ENCODE measurements at regions not wholly inside any gene's neighbourhood (a gene's known extent, or its start where the extent isn't known, plus 50 kb on each side); places are given as distances from the start of the nearest gene placed in this dataset.

DNA sequence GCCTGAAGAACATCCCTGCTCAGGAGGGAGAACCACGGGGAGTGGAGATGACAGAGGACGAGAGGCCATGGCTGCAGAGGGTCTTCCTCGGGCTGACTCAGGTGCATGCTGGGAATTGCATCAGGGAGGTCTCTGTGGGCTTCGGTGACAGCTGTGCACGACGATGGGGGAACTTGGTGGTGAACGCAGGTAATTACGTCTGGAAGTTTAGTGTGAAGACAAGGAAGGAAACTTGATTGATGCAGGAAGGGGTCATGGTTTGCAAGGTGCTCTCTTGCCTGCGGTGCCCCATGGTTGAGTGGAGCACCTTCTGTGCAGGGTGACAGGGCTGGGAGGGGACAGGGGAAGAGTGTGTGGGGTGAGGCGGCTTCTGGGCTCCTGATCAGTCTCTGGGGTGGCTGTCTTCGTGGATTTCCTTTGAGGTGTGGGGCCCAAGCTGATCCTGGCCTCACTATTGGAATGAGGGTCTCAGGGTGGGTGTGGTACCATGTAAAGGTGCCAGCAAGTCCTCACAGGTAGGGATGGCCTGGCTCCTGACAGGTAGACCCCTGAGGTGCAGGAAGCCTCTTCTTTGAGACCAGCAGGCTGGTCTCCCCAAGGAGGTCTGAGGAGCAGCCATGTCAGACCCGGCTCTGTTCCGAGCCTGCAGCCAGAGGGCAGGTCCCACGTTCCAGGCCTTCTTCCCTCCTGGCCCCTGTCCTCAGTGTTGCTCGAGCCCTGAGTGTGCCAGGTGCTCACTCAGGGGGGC lies 1020.1 kb downstream of the TBC1D22A start:
- H3K4me1 ChIP-seq (ENCODE audit: insufficient read depth, low read length): no peaks in the 10 kb centered on the region
- peaks cover 2% of the 10 kb centered on the region for H3K9me3 ChIP-seq (ENCODE audit: low read length)
- H3K4me3 ChIP-seq (ENCODE audit: low read length): no peak overlapping the region
- no peaks in the 10 kb centered on the region for H3K36me3 ChIP-seq (ENCODE audit: insufficient read depth, low read length)
- H2AFZ ChIP-seq (ENCODE audit: low read depth, low read length): no peak overlapping the region
- H3K27me3 ChIP-seq (ENCODE audit: insufficient read depth, low read length): no peaks in the 10 kb centered on the region

DNA sequence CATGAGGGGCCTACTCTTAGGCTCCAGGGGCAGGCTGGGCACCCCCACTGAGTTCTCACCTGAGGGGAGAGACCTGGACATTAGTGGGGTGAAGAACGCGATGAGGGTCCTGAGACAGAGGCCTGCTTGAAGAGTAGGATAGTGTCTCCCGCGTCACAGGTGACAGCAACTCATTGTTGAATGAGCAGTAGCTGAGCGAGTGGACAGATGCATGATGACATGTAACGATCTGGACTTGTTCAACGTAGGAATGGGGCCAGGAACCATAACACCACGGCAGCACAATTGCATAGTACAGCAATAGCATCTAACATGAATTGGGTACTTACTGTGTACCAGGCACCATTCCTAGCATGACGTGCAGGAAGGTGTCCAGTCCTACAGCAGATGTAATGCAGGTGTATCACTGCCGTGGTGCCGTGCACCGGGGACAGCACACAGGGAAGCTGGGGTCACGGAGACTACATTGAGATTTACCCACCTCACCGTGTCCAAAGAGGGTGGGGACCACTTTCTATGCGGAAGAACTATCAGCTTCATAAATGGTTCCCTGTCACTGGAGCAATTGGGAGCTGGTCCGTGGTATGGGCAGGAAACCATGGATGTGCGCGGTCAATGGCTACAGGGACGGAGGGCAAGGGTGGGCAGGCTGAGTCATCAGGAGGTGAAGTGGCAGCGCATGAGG lies 1019.1 kb downstream of the TBC1D22A start:
- Histone ChIP-seq H2AFZ (ENCODE audit: low read depth, low read length) (no peak overlapping the region), H3K36me3 (ENCODE audit: insufficient read depth, low read length) (no peaks in the 10 kb centered on the region), H3K9me3 (ENCODE audit: low read length) (peaks cover 2% of the 10 kb centered on the region), H3K4me1 (ENCODE audit: insufficient read depth, low read length) (no peaks in the 10 kb centered on the region), H3K4me3 (ENCODE audit: low read length) (no peak overlapping the region), H3K27me3 (ENCODE audit: insufficient read depth, low read length) (no peaks in the 10 kb centered on the region)

DNA sequence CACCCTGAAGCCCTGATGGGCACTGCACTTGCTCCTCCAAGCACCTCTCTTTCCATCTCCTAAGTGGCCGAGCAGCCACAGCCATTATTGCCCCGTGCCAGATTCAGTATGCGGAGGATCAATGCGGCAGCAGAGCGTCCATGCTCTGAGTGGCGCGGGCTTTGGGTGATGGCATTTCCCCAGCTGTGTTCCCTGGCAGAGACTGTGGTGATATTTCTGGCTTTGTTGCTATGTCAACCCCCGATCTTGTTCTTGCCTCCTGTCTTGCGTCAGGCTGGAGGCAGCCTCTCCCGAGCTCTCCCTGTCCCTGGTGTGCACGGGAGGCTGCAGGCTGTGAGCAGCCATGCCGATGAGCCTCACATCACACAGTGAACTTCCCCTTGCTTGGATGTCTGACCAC lies 1018.6 kb downstream of the TBC1D22A start:
- peaks cover 2% of the 10 kb centered on the region for H3K9me3 ChIP-seq (ENCODE audit: low read length)
- H3K4me3 ChIP-seq (ENCODE audit: low read length): no peak overlapping the region
- no peaks in the 10 kb centered on the region for H3K27me3 ChIP-seq (ENCODE audit: insufficient read depth, low read length)
- no peak overlapping the region for H2AFZ ChIP-seq (ENCODE audit: low read depth, low read length)
- no peaks in the 10 kb centered on the region for H3K4me1 ChIP-seq (ENCODE audit: insufficient read depth, low read length)
- no peaks in the 10 kb centered on the region for H3K36me3 ChIP-seq (ENCODE audit: insufficient read depth, low read length)

DNA sequence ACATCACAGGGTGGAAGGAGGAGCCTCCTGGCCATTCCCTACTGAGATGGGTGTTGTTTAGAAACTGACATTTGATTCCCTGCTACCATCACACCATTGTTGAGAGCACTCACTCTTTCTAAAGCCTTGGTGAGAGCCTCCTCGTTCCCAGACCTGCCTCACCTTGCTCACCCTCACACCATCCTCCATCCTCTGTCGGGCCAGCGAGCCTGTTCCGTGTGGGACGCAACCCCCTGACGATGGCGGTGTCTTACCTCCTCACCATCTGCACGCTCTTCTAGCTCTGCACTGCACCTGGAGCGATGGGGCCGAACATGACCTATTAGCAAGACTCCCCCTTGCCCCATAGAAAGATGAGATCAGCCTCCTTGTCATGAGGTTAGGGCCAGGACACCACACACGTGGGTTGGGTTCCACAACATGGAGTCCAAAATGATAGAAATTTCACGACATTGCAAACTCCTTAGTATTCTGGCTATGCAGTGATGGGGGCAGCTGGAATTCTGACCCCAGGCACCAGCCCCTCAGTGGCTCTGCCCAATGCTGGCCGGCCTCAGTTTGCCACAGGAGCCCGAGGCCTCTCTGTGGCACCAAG lies 1017.9 kb downstream of the TBC1D22A start:
- no peak overlapping the region for H2AFZ ChIP-seq (ENCODE audit: low read depth, low read length)
- no peaks in the 10 kb centered on the region for H3K36me3 ChIP-seq (ENCODE audit: insufficient read depth, low read length)
- peaks cover 2% of the 10 kb centered on the region for H3K9me3 ChIP-seq (ENCODE audit: low read length)
- no peaks in the 10 kb centered on the region for H3K4me1 ChIP-seq (ENCODE audit: insufficient read depth, low read length)
- H3K4me3 ChIP-seq (ENCODE audit: low read length): no peak overlapping the region
- no peaks in the 10 kb centered on the region for H3K27me3 ChIP-seq (ENCODE audit: insufficient read depth, low read length)

DNA sequence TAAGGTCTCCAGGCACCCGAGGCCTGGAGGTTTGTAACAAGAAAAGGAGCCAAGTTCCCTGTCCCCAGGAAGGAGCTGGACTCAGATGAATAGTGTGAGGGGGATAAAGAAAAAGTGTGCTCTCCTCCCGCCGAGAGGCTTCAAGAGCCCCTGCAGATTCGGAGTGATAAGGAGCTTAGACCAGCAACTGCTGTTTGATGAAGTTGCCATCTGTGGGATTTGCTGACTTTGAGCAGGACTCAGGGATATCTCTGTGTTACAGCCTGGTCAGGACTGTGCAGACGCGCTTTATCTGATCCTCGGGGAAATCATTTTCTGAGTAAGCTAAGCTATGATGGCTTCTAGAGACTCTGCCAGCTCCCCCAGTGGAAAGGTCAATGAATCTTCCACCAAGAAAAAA lies 1017.0 kb downstream of the TBC1D22A start:
- H3K27me3 ChIP-seq (ENCODE audit: insufficient read depth, low read length): no peaks in the 10 kb centered on the region
- H3K36me3 ChIP-seq (ENCODE audit: insufficient read depth, low read length): no peaks in the 10 kb centered on the region
- no peak overlapping the region for H3K4me3 ChIP-seq (ENCODE audit: low read length)
- no peaks in the 10 kb centered on the region for H3K4me1 ChIP-seq (ENCODE audit: insufficient read depth, low read length)
- H2AFZ ChIP-seq (ENCODE audit: low read depth, low read length): no peak overlapping the region
- H3K9me3 ChIP-seq (ENCODE audit: low read length): no peaks in the 10 kb centered on the region

DNA sequence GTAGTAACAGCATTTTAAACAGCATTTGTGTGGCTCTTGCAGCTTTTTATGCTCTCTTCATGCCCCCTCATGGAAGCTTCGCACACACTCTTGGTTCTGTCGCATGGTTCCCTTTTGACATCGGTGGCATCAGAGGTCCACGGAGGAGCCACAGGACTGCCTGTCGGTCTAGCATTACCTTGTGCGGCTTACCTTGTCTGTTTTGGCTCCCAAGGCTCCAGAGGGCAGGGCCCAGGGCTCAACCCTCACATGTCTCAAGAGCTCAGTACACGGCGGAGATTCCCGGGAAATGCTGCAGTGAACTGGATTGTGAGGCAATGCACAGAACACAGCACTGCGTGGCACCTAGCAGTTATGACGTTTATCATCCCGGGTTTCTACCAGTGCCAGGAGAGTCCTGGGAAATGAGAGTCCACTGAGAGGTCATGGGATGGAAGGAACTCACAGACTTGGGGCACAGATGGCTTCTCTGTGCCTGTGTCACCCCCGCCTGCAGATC lies 1015.8 kb downstream of the TBC1D22A start:
- Histone ChIP-seq H3K4me1 (ENCODE audit: insufficient read depth, low read length) (no peaks in the 10 kb centered on the region), H3K4me3 (ENCODE audit: low read length) (no peak overlapping the region), H2AFZ (ENCODE audit: low read depth, low read length) (no peak overlapping the region), H3K27me3 (ENCODE audit: insufficient read depth, low read length) (no peaks in the 10 kb centered on the region), H3K36me3 (ENCODE audit: insufficient read depth, low read length) (no peaks in the 10 kb centered on the region), H3K9me3 (ENCODE audit: low read length) (no peaks in the 10 kb centered on the region)

DNA sequence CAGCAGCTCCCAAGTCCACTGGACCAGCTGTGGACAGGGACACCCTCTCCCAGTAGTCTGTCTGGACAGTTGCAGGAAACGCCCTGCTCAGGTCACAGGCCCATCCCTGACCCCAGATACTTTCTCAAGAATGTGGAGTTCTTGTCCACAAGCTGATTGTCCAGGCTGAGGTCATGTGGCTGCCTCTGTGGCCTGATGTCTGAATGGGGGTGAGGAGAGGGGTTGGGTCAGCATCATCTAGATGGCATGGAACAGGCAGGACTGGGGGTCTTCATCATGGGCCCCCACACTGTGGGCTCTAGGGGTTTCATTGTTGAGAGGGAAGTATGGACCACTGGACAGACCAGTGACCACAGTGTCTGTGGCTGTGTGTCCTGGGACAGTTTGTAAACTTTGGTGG lies 1015.0 kb downstream of the TBC1D22A start:
- Histone ChIP-seq H3K27me3 (ENCODE audit: insufficient read depth, low read length) (no peaks in the 10 kb centered on the region), H3K9me3 (ENCODE audit: low read length) (no peaks in the 10 kb centered on the region), H3K4me1 (ENCODE audit: insufficient read depth, low read length) (no peaks in the 10 kb centered on the region), H3K36me3 (ENCODE audit: insufficient read depth, low read length) (no peaks in the 10 kb centered on the region), H2AFZ (ENCODE audit: low read depth, low read length) (no peak overlapping the region), H3K4me3 (ENCODE audit: low read length) (no peak overlapping the region)

DNA sequence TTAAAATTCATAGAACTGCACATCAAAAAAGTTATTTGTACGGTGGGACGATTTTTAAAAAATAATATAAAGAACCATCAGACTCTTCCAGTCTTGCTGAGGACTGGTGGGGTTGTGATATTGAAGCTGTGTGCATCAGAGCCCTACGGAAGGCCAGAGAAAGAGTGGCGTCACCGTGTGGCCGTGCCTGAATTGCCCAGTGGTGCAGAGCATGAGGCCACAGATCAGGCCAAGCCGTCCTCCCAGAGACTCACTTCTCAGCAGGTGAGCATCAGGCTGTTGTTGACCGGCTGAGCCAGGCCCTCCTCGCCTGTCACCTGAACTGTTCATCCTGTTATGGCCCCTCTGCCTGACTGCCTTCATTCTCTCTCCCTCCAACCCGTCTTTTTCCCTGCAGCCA lies 1013.9 kb downstream of the TBC1D22A start:
- H3K4me1 ChIP-seq (ENCODE audit: insufficient read depth, low read length): no peaks in the 10 kb centered on the region
- no peak overlapping the region for H3K4me3 ChIP-seq (ENCODE audit: low read length)

DNA sequence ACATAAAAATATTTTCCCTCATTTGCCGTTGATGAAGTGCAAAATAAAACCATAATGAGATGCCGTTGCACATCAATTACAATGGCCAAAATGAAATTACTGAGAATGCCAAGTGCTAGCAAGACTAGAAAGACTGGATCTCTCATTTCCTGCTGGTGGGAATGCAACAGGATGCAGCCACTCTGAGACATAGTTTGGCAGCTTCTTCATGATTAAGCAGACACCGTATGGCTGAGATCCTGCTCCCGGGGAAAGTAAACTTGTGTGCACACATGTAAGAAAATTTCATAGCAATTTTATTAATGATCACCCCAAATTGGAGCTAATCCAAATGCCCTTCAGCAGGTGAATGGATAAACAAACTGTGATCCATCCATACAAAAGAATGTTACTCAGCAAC lies 1013.2 kb downstream of the TBC1D22A start:
- Histone ChIP-seq H3K36me3 (ENCODE audit: insufficient read depth, low read length) (no peaks in the 10 kb centered on the region), H3K4me1 (ENCODE audit: insufficient read depth, low read length) (no peaks in the 10 kb centered on the region), H3K9me3 (ENCODE audit: low read length) (no peaks in the 10 kb centered on the region), H3K4me3 (ENCODE audit: low read length) (no peak overlapping the region), H2AFZ (ENCODE audit: low read depth, low read length) (no peak overlapping the region), H3K27me3 (ENCODE audit: insufficient read depth, low read length) (no peaks in the 10 kb centered on the region)

More for the DNA sequence above, 1013.9 kb downstream of the TBC1D22A start:
- Histone ChIP-seq H3K36me3 (ENCODE audit: insufficient read depth, low read length) (no peaks in the 10 kb centered on the region), H3K27me3 (ENCODE audit: insufficient read depth, low read length) (no peaks in the 10 kb centered on the region), H3K9me3 (ENCODE audit: low read length) (no peaks in the 10 kb centered on the region), H2AFZ (ENCODE audit: low read depth, low read length) (no peak overlapping the region)

DNA sequence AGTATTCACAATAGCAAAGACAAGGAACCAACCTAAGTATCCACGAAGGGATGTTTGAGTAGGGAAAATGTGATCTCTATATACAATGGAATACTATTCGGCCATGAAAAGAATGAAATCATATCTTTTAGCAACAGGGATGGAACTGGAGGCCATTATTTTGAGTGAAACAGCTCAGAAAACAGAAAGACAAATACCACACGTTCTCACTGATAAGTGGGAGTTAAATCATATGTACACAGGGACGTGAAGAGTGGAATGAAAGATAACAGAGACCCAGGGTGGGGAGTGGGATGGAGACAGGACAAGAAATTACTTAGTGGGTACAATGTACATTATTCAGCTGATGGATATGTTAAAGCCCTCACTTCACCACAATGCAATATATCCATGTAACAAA lies 1012.7 kb downstream of the TBC1D22A start:
- no peaks in the 10 kb centered on the region for H3K4me1 ChIP-seq (ENCODE audit: insufficient read depth, low read length)
- H3K9me3 ChIP-seq (ENCODE audit: low read length): no peaks in the 10 kb centered on the region
- H3K36me3 ChIP-seq (ENCODE audit: insufficient read depth, low read length): no peaks in the 10 kb centered on the region
- no peaks in the 10 kb centered on the region for H3K27me3 ChIP-seq (ENCODE audit: insufficient read depth, low read length)
- no peak overlapping the region for H3K4me3 ChIP-seq (ENCODE audit: low read length)
- no peak overlapping the region for H2AFZ ChIP-seq (ENCODE audit: low read depth, low read length)

DNA sequence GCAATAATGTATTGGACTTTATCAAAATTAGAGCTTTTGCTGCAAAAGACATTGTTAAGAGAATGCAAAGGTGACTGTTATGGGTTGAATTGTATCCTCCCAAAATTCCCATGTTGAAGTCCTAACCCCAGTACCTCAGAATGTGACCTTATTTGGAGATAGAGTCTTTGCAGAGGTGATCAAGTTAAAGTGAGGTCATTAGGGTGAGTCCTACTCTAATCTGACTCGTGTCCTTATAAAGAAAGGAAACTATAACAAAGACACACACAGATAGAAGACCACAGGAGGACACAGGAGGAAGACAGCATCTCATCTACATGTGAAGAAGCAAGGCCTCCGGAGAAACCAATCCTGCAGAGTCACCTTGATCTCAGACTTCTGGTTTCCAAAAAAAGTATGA lies 1011.2 kb downstream of the TBC1D22A start:
- H3K4me3 ChIP-seq (ENCODE audit: low read length): no peak overlapping the region
- no peaks in the 10 kb centered on the region for H3K36me3 ChIP-seq (ENCODE audit: insufficient read depth, low read length)
- H3K9me3 ChIP-seq (ENCODE audit: low read length): no peaks in the 10 kb centered on the region
- no peaks in the 10 kb centered on the region for H3K4me1 ChIP-seq (ENCODE audit: insufficient read depth, low read length)
- H2AFZ ChIP-seq (ENCODE audit: low read depth, low read length): no peak overlapping the region
- no peaks in the 10 kb centered on the region for H3K27me3 ChIP-seq (ENCODE audit: insufficient read depth, low read length)

DNA sequence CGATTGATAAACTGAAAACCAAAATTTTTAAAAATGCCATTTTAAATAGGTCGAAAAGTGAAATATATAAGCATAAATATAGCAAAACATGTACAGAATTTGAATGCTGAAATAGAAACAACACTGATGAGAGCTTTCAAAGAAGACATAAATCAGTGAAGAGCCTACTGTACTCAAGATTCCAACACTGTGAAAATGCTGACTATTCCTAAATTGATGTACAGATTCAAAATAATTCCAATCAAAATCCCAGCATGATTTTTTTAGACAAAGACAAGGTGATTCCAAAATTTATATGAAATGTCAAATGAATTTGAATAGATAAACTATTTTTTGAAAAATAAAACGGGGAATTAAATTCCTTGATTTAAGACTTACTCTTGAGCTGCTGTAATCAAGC lies 1010.4 kb downstream of the TBC1D22A start:
- H3K4me3 ChIP-seq (ENCODE audit: low read length): no peak overlapping the region

DNA sequence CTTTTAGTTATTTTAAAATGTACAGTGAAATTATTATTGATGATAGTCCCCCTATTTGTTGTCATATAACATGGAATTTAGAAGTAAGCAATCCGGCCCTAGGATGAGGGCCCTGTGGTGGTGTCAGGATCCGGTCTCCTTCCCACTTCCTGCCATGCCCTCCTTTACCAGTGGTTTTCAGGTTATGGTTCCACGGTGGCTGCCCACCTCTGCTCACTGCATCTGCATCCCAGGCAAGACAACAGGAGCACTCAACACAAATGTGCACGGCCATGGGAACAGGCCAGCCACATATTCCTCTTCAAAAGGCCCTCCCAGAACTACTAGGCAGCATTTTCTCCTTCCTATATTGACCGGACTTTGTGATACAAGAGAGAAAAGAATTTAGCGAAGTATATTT lies 1007.2 kb downstream of the TBC1D22A start:
- H3K4me1 ChIP-seq (ENCODE audit: insufficient read depth, low read length): no peaks in the 10 kb centered on the region
- H3K36me3 ChIP-seq (ENCODE audit: insufficient read depth, low read length): no peaks in the 10 kb centered on the region
- H3K9me3 ChIP-seq (ENCODE audit: low read length): no peaks in the 10 kb centered on the region
- H3K27me3 ChIP-seq (ENCODE audit: insufficient read depth, low read length): no peaks in the 10 kb centered on the region
- no peak overlapping the region for H3K4me3 ChIP-seq (ENCODE audit: low read length)
- H2AFZ ChIP-seq (ENCODE audit: low read depth, low read length): no peak overlapping the region

More for the DNA sequence above, 1010.4 kb downstream of the TBC1D22A start:
- Histone ChIP-seq H3K27me3 (ENCODE audit: insufficient read depth, low read length) (no peaks in the 10 kb centered on the region), H3K36me3 (ENCODE audit: insufficient read depth, low read length) (no peaks in the 10 kb centered on the region), H2AFZ (ENCODE audit: low read depth, low read length) (no peak overlapping the region), H3K9me3 (ENCODE audit: low read length) (no peaks in the 10 kb centered on the region), H3K4me1 (ENCODE audit: insufficient read depth, low read length) (no peaks in the 10 kb centered on the region)

All from neuron (in vitro differentiated cells).